GM12875 (cell line): ENCODE measurements at regions not wholly inside any gene's neighbourhood (a gene's known extent, or its start where the extent isn't known, plus 50 kb on each side); places are given as distances from the start of the nearest gene placed in this dataset.

Experiments used
- H3K4me3 ChIP-seq: one replicate; pipeline ENCODE4 v1.5.1; 2011; ENCODE audit warnings: low read depth, low read length, control low read depth
- TF ChIP-seq, protein P1 (sequence below): IDR thresholded peaks from 2 replicates; pipeline ENCODE4 v1.5.1; 2011; ENCODE audit warnings: low read depth, mild to moderate bottlenecking, control low read depth, inconsistent platforms, low read length, moderate library complexity, borderline replicate concordance; ENCODE audit not compliant: insufficient read depth

- TF ChIP-seq, protein P1, sequence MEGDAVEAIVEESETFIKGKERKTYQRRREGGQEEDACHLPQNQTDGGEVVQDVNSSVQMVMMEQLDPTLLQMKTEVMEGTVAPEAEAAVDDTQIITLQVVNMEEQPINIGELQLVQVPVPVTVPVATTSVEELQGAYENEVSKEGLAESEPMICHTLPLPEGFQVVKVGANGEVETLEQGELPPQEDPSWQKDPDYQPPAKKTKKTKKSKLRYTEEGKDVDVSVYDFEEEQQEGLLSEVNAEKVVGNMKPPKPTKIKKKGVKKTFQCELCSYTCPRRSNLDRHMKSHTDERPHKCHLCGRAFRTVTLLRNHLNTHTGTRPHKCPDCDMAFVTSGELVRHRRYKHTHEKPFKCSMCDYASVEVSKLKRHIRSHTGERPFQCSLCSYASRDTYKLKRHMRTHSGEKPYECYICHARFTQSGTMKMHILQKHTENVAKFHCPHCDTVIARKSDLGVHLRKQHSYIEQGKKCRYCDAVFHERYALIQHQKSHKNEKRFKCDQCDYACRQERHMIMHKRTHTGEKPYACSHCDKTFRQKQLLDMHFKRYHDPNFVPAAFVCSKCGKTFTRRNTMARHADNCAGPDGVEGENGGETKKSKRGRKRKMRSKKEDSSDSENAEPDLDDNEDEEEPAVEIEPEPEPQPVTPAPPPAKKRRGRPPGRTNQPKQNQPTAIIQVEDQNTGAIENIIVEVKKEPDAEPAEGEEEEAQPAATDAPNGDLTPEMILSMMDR = no peak
- no peak overlapping the region for H3K4me3 ChIP-seq
These were observed 85.3 kb upstream of the FYN start for GRCh38 chr6:111958534-111958933.

DNA sequence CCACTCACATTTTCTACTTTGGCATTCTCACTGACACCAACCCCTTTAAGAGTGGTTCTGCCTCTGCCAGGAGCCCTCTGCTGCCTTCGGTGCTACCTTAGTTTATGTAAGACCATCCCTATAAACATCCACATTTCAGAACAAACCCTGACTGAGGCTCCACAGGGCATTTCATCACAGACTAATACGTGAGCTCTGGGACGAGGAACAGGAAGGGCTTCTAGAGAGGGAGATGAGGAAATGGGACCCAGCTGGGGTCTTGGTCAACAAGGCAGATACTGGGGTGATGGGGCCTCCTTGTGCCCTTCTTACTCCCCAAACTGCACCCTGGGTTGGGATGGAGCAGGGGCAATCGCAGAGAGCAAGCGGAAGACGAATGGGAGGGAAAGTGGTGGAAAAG is 86.5 kb upstream of the FYN start:
- H3K4me3 ChIP-seq = no peak overlapping the region
- TF ChIP-seq, protein P1 = no peak

- H3K4me3 ChIP-seq = no peak overlapping the region
These were observed 86.8 kb upstream of the CCN6 start for GRCh38 chr6:111967131-111967530.

GRCh38 chr6:111970426-111970825 is 83.5 kb upstream of the CCN6 start:
- TF ChIP-seq, protein P1 = no peak
- no peak overlapping the region for H3K4me3 ChIP-seq

More at GRCh38 chr6:111967131-111967530, 86.8 kb upstream of the CCN6 start:
- TF ChIP-seq, protein P1 = no peak

- TF ChIP-seq, protein P1 = no peak
- no peak overlapping the region for H3K4me3 ChIP-seq
These were observed 82.6 kb upstream of the CCN6 start for GRCh38 chr6:111971181-111971841.

- no peak overlapping the region for H3K4me3 ChIP-seq
- TF ChIP-seq, protein P1 = no peak
These were observed 81.9 kb upstream of the CCN6 start for GRCh38 chr6:111971866-111972532.

GRCh38 chr6:111972745-111973117 is 81.2 kb upstream of the CCN6 start:
- TF ChIP-seq, protein P1 = no peak
- H3K4me3 ChIP-seq = no peak overlapping the region
